ENCODE measurements at regions not wholly inside any gene's neighbourhood (a gene's known extent, or its start where the extent isn't known, plus 50 kb on each side); places are given as distances from the start of the nearest gene placed in this dataset.

GRCh38 chr7:13169356-13169755 is 481.9 kb downstream of the ARL4A start:
- TF ChIP-seq CTCF (IDR thresholded peaks at IDR 0.05) (no peak), POLR2AphosphoS5 (IDR thresholded peaks at IDR 0.05) (no peak), EP300 (IDR thresholded peaks at IDR 0.05) (no peak), POLR2A (IDR thresholded peaks at IDR 0.05) (no peak)
- Histone ChIP-seq H3K9me3 (no peaks in the 10 kb centered on the region), H3K27ac (no peak overlapping the region), H3K4me1 (no peaks in the 10 kb centered on the region), H3K4me3 (no peak overlapping the region), H3K36me3 (no peaks in the 10 kb centered on the region), H3K27me3 (no peaks in the 10 kb centered on the region)
- no peak for DNase-seq (ENCODE audit: low spot score in 2 of 2)
- WGBS = 73% methylated on average over 3 of the region's 3 CpGs

GRCh38 chr7:13174991-13175390 is 487.6 kb downstream of the ARL4A start:
- no peak for TF ChIP-seq POLR2AphosphoS5 (IDR thresholded peaks at IDR 0.05)
- TF ChIP-seq POLR2A (IDR thresholded peaks at IDR 0.05) = no peak
- TF ChIP-seq CTCF (IDR thresholded peaks at IDR 0.05) = no peak
- no peak for TF ChIP-seq EP300 (IDR thresholded peaks at IDR 0.05)
- Histone ChIP-seq H3K4me3 (no peak overlapping the region), H3K4me1 (no peaks in the 10 kb centered on the region), H3K27me3 (no peaks in the 10 kb centered on the region), H3K27ac (no peak overlapping the region), H3K36me3 (no peaks in the 10 kb centered on the region), H3K9me3 (no peaks in the 10 kb centered on the region)
- WGBS = 96% methylated on average over 1 of the region's 1 CpG
- DNase-seq (ENCODE audit: low spot score in 2 of 2) = no peak

GRCh38 chr7:13179011-13179582 is 491.7 kb downstream of the ARL4A start:
- H3K27me3 ChIP-seq = no peaks in the 10 kb centered on the region
- TF ChIP-seq POLR2A (IDR thresholded peaks at IDR 0.05) (no peak), CTCF (IDR thresholded peaks at IDR 0.05) (no peak)
- H3K36me3 ChIP-seq = no peaks in the 10 kb centered on the region
- H3K9me3 ChIP-seq = no peaks in the 10 kb centered on the region
- no peak overlapping the region for H3K4me3 ChIP-seq
- WGBS = 85% methylated on average over 5 of the region's 5 CpGs
- DNase-seq (ENCODE audit: low spot score in 2 of 2) = no peak
- H3K4me1 ChIP-seq = no peaks in the 10 kb centered on the region
- no peak overlapping the region for H3K27ac ChIP-seq

- Histone ChIP-seq H3K27ac (no peak overlapping the region), H3K27me3 (no peaks in the 10 kb centered on the region), H3K9me3 (no peaks in the 10 kb centered on the region), H3K36me3 (no peaks in the 10 kb centered on the region), H3K4me3 (no peak overlapping the region), H3K4me1 (no peaks in the 10 kb centered on the region)
- no peak for TF ChIP-seq CTCF (IDR thresholded peaks at IDR 0.05)
- no peak for TF ChIP-seq POLR2A (IDR thresholded peaks at IDR 0.05)
- no peak for TF ChIP-seq EP300 (IDR thresholded peaks at IDR 0.05)
- no peak for TF ChIP-seq POLR2AphosphoS5 (IDR thresholded peaks at IDR 0.05)
- DNase-seq (ENCODE audit: low spot score in 2 of 2) = no peak
- WGBS = 70% methylated on average over 5 of the region's 5 CpGs
Measured at GRCh38 chr7:13179775-13180523, 492.5 kb downstream of the ARL4A start.

- no peak overlapping the region for H3K27ac ChIP-seq
- H3K4me3 ChIP-seq = no peak overlapping the region
- WGBS = 52% methylated on average over 3 of the region's 3 CpGs
- no peaks in the 10 kb centered on the region for H3K36me3 ChIP-seq
- no peaks in the 10 kb centered on the region for H3K27me3 ChIP-seq
- H3K4me1 ChIP-seq = no peaks in the 10 kb centered on the region
- no peak for DNase-seq (ENCODE audit: low spot score in 2 of 2)
- no peaks in the 10 kb centered on the region for H3K9me3 ChIP-seq
- TF ChIP-seq POLR2A (IDR thresholded peaks at IDR 0.05) (no peak), CTCF (IDR thresholded peaks at IDR 0.05) (no peak), EP300 (IDR thresholded peaks at IDR 0.05) (no peak), POLR2AphosphoS5 (IDR thresholded peaks at IDR 0.05) (no peak)
Measured at GRCh38 chr7:13181216-13181615, 493.8 kb downstream of the ARL4A start.

Data from suprapubic skin (tissue), 4 donors.